Rectal smooth muscle tissue (tissue), 1 donor: ENCODE measurements at regions not wholly inside any gene's neighbourhood (a gene's known extent, or its start where the extent isn't known, plus 50 kb on each side); places are given as distances from the start of the nearest gene placed in this dataset.

Experiments
- H3K27ac ChIP-seq: one replicate; pipeline ENCODE4 v1.7.0; 2013; ENCODE audit warnings: low read depth, low read length, inconsistent platforms
- H3K27me3 ChIP-seq: one replicate; pipeline ENCODE4 v1.7.0; 2013; ENCODE audit warnings: low read length; ENCODE audit not compliant: control insufficient read depth, insufficient read depth
- H3K36me3 ChIP-seq: one replicate; pipeline ENCODE4 v1.7.0; 2013; ENCODE audit warnings: low read length; ENCODE audit not compliant: control insufficient read depth, insufficient read depth
- H3K4me1 ChIP-seq: one replicate; pipeline ENCODE4 v1.7.0; 2013; ENCODE audit warnings: low read length; ENCODE audit not compliant: control insufficient read depth, insufficient read depth
- H3K4me3 ChIP-seq: one replicate; pipeline ENCODE4 v1.7.0; 2013; ENCODE audit warnings: low read length
- H3K9ac ChIP-seq: one replicate; pipeline ENCODE4 v1.7.0; 2013; ENCODE audit warnings: low read length

GRCh38 chr16:6645768-6646568 lies 686.7 kb upstream of the RBFOX1 start:
- Histone ChIP-seq H3K9ac (no peak overlapping the region), H3K27me3 (no peaks in the 10 kb centered on the region), H3K4me3 (no peak overlapping the region), H3K27ac (no peak overlapping the region), H3K36me3 (no peaks in the 10 kb centered on the region), H3K4me1 (no peaks in the 10 kb centered on the region)

- Histone ChIP-seq H3K27me3 (no peaks in the 10 kb centered on the region), H3K4me3 (no peak overlapping the region), H3K27ac (no peak overlapping the region), H3K36me3 (no peaks in the 10 kb centered on the region), H3K4me1 (no peaks in the 10 kb centered on the region), H3K9ac (no peak overlapping the region)
These were observed 687.7 kb upstream of the RBFOX1 start for GRCh38 chr16:6644916-6645315.

- no peaks in the 10 kb centered on the region for H3K36me3 ChIP-seq
- H3K27ac ChIP-seq, result no peak overlapping the region
- H3K4me1 ChIP-seq, result no peaks in the 10 kb centered on the region
- H3K9ac ChIP-seq, result no peak overlapping the region
- no peak overlapping the region for H3K4me3 ChIP-seq
- no peaks in the 10 kb centered on the region for H3K27me3 ChIP-seq
These were observed 689.5 kb upstream of the RBFOX1 start for GRCh38 chr16:6643080-6643686.

- no peaks in the 10 kb centered on the region for H3K4me1 ChIP-seq
- no peaks in the 10 kb centered on the region for H3K36me3 ChIP-seq
- H3K27me3 ChIP-seq, result no peaks in the 10 kb centered on the region
- no peak overlapping the region for H3K4me3 ChIP-seq
- no peak overlapping the region for H3K27ac ChIP-seq
- H3K9ac ChIP-seq, result no peak overlapping the region
These were observed 690.4 kb upstream of the RBFOX1 start for GRCh38 chr16:6642271-6642670.

GRCh38 chr16:6641091-6641490 lies 691.6 kb upstream of the RBFOX1 start:
- H3K4me3 ChIP-seq, result no peak overlapping the region
- H3K27ac ChIP-seq, result no peak overlapping the region
- no peaks in the 10 kb centered on the region for H3K4me1 ChIP-seq
- no peaks in the 10 kb centered on the region for H3K36me3 ChIP-seq
- no peak overlapping the region for H3K9ac ChIP-seq
- H3K27me3 ChIP-seq, result no peaks in the 10 kb centered on the region

GRCh38 chr16:6636457-6636856 lies 696.2 kb upstream of the RBFOX1 start:
- no peak overlapping the region for H3K4me3 ChIP-seq

GRCh38 chr16:6634151-6634550 lies 698.5 kb upstream of the RBFOX1 start:
- H3K9ac ChIP-seq, result no peak overlapping the region
- H3K4me3 ChIP-seq, result no peak overlapping the region
- no peaks in the 10 kb centered on the region for H3K4me1 ChIP-seq
- no peaks in the 10 kb centered on the region for H3K36me3 ChIP-seq
- no peaks in the 10 kb centered on the region for H3K27me3 ChIP-seq
- no peak overlapping the region for H3K27ac ChIP-seq

More at GRCh38 chr16:6636457-6636856, 696.2 kb upstream of the RBFOX1 start:
- Histone ChIP-seq H3K36me3 (no peaks in the 10 kb centered on the region), H3K27ac (no peak overlapping the region), H3K27me3 (no peaks in the 10 kb centered on the region), H3K4me1 (no peaks in the 10 kb centered on the region), H3K9ac (no peak overlapping the region)

GRCh38 chr16:6633456-6633855 lies 699.2 kb upstream of the RBFOX1 start:
- no peaks in the 10 kb centered on the region for H3K27me3 ChIP-seq
- H3K9ac ChIP-seq, result no peak overlapping the region
- no peaks in the 10 kb centered on the region for H3K36me3 ChIP-seq
- no peaks in the 10 kb centered on the region for H3K4me1 ChIP-seq
- no peak overlapping the region for H3K4me3 ChIP-seq
- no peak overlapping the region for H3K27ac ChIP-seq

- Histone ChIP-seq H3K36me3 (no peaks in the 10 kb centered on the region), H3K4me3 (no peak overlapping the region), H3K9ac (no peak overlapping the region), H3K27me3 (no peaks in the 10 kb centered on the region), H3K27ac (no peak overlapping the region), H3K4me1 (no peaks in the 10 kb centered on the region)
These were observed 703.5 kb upstream of the RBFOX1 start for GRCh38 chr16:6629110-6629509.

GRCh38 chr16:6625606-6626005 lies 707.0 kb upstream of the RBFOX1 start:
- Histone ChIP-seq H3K4me1 (no peaks in the 10 kb centered on the region), H3K4me3 (no peak overlapping the region), H3K36me3 (no peaks in the 10 kb centered on the region), H3K27ac (no peak overlapping the region), H3K27me3 (no peaks in the 10 kb centered on the region), H3K9ac (no peak overlapping the region)

- Histone ChIP-seq H3K27ac (no peak overlapping the region), H3K4me3 (no peak overlapping the region), H3K27me3 (peaks cover 2% of the 10 kb centered on the region), H3K4me1 (no peaks in the 10 kb centered on the region), H3K36me3 (no peaks in the 10 kb centered on the region), H3K9ac (no peak overlapping the region)
These were observed 713.8 kb upstream of the RBFOX1 start for GRCh38 chr16:6618874-6619273.

- no peak overlapping the region for H3K9ac ChIP-seq
- H3K4me3 ChIP-seq, result no peak overlapping the region
- no peaks in the 10 kb centered on the region for H3K36me3 ChIP-seq
- H3K27me3 ChIP-seq, result peaks cover 2% of the 10 kb centered on the region
- no peaks in the 10 kb centered on the region for H3K4me1 ChIP-seq
- no peak overlapping the region for H3K27ac ChIP-seq
These were observed 715.9 kb upstream of the RBFOX1 start for GRCh38 chr16:6616746-6617145.

GRCh38 chr16:6615636-6616035 lies 717.0 kb upstream of the RBFOX1 start:
- H3K4me3 ChIP-seq, result no peak overlapping the region
- no peaks in the 10 kb centered on the region for H3K4me1 ChIP-seq
- no peaks in the 10 kb centered on the region for H3K36me3 ChIP-seq
- no peak overlapping the region for H3K27ac ChIP-seq
- peaks cover 2% of the 10 kb centered on the region for H3K27me3 ChIP-seq
- no peak overlapping the region for H3K9ac ChIP-seq
